Mucosa of descending colon (tissue), 3 donors: ENCODE measurements at regions not wholly inside any gene's neighbourhood (a gene's known extent, or its start where the extent isn't known, plus 50 kb on each side); places are given as distances from the start of the nearest gene placed in this dataset.
A peak's percentile ranks its signal among the peaks of the same experiment; 100 is the strongest.

ENCODE experiments used
- ATAC-seq: fragments of 200-7000 bp; cut with Tn5 transposase; one replicate; pipeline ENCODE4 v1.9.1; 2020; ENCODE audit warnings: mild to moderate bottlenecking, moderate library complexity
- DNase-seq, 3 donors: peaks; one replicate each; pipeline ENCODE4 v3.0.0-alpha.2; 2020
- H3K36me3 ChIP-seq: fragments of 200-600 bp; one replicate; pipeline ENCODE4 v1.8.0; 2021; ENCODE audit warnings: low read depth, mild to moderate bottlenecking
- H3K4me1 ChIP-seq: fragments of 200-600 bp; one replicate; pipeline ENCODE4 v1.8.0; 2021; ENCODE audit warnings: low read depth, mild to moderate bottlenecking
- H3K4me3 ChIP-seq: fragments of 200-600 bp; one replicate; pipeline ENCODE4 v1.8.0; 2021; ENCODE audit warnings: mild to moderate bottlenecking
- H3K9me3 ChIP-seq: fragments of 200-600 bp; one replicate; pipeline ENCODE4 v1.8.0; 2021; ENCODE audit warnings: mild to moderate bottlenecking
- intact Hi-C, 2 donors: fragments of 100-400 bp; cut with DNase I in 1 of 2; cut with micrococcal nuclease in 1 of 2; formaldehyde crosslinking; loops; one replicate each; pipeline versions ENCODE4 v1.11.0 to v1.11.1; 2022; cut with DNase I, micrococcal nuclease
- TF ChIP-seq, protein P1 (sequence below): fragments of 200-600 bp; IDR thresholded peaks from one replicate; pipeline ENCODE4 v1.8.0; 2022; ENCODE audit warnings: antibody characterized with exemption, mild to moderate bottlenecking
- donor health status: DM: no; HTN: no; CAD: no; lungs with moderate emphysema.
- donor health status: DM: no; HTN: no; CAD: no.
- donor health status: DM: no; HTN: yes; CAD: no.

DNA sequence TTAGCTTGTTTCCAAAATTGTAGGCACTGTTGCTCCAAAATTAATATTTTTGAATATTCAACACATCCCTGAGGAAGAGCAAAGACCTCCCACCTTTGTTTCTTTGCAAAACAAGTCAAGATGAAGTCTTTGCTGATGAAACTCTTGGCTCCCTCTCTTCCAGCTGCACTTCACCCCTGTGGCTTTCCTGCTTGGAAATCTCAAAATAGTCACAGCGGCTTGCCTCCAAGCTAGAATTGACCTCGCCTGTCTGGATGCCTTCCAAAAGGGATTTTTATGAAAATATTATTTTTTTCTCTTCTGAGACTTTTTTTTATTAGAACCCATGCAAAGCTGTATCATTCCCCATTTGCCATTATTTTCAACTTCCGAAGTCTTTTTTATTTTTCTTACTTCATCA, 71.1 kb upstream of the MROH9 start:
- Histone ChIP-seq H3K4me1 (no peaks in the 10 kb centered on the region), H3K4me3 (no peak overlapping the region), H3K36me3 (no peaks in the 10 kb centered on the region), H3K9me3 (no peaks in the 10 kb centered on the region)
- ATAC-seq (no peak), DNase-seq (no peak)
- TF ChIP-seq, protein P1, sequence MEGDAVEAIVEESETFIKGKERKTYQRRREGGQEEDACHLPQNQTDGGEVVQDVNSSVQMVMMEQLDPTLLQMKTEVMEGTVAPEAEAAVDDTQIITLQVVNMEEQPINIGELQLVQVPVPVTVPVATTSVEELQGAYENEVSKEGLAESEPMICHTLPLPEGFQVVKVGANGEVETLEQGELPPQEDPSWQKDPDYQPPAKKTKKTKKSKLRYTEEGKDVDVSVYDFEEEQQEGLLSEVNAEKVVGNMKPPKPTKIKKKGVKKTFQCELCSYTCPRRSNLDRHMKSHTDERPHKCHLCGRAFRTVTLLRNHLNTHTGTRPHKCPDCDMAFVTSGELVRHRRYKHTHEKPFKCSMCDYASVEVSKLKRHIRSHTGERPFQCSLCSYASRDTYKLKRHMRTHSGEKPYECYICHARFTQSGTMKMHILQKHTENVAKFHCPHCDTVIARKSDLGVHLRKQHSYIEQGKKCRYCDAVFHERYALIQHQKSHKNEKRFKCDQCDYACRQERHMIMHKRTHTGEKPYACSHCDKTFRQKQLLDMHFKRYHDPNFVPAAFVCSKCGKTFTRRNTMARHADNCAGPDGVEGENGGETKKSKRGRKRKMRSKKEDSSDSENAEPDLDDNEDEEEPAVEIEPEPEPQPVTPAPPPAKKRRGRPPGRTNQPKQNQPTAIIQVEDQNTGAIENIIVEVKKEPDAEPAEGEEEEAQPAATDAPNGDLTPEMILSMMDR, result no peak
- intact Hi-C loops, result no loop called here

DNA sequence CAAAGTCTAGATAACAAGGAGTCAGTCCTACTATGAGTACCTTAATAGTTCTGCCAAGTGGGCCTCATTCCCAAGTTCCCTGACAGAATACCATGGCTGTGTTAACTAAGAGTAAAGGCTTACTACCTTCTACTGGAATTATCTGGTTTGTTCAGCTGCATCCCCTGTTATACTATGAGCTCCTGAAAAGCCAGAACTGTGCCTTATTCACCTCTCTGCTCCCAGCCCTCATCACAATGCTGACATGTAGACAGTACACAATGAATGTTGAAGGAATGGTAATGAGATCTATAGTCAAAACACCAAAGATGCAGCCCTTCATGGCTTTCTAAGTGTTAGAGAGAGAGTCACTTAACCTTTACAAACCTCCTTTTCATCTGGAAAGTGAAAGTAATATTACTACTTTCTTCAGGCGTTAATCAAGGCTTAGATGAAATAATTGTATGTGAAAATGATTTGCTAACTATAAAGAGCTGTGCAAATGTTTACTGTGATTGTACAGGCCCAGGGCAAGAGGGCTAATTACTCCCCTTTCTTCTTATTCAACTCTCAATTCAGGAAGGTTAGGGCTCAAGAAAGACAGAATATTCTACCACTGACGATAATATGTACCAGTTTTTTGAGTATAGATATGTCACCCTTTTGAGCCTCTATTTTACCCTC, 70.3 kb upstream of the MROH9 start:
- H3K4me3 ChIP-seq, result no peak overlapping the region
- ATAC-seq (peak; percentile 18), DNase-seq (no peak)
- intact Hi-C loops, result no loop called here
- no peaks in the 10 kb centered on the region for H3K9me3 ChIP-seq
- TF ChIP-seq, protein P1, result no peak
- H3K36me3 ChIP-seq, result no peaks in the 10 kb centered on the region
- H3K4me1 ChIP-seq, result no peaks in the 10 kb centered on the region

DNA sequence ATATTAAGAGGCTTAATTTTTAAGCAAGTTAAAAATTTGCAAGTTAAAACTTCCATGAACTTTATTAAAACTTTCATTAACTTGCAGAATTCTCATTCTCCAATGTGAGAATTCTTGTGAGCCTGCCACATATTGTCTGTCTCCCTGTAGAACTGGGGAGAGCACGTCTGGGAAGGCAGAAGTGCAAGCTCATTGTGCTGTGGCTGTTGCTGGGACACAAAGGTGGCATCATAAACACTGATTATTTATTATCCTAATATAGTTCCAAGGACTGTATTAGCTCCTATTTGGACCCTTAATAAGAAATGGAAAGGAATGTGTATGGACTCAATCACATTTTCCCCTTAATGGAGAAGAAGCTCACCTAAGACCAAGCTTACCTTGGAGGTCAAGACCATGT, 68.7 kb upstream of the MROH9 start:
- no peaks in the 10 kb centered on the region for H3K4me1 ChIP-seq
- no peaks in the 10 kb centered on the region for H3K9me3 ChIP-seq
- no peak for DNase-seq
- no peak for ATAC-seq
- no peak overlapping the region for H3K4me3 ChIP-seq
- TF ChIP-seq, protein P1, result no peak
- H3K36me3 ChIP-seq, result no peaks in the 10 kb centered on the region
- intact Hi-C loops, result no loop called here

DNA sequence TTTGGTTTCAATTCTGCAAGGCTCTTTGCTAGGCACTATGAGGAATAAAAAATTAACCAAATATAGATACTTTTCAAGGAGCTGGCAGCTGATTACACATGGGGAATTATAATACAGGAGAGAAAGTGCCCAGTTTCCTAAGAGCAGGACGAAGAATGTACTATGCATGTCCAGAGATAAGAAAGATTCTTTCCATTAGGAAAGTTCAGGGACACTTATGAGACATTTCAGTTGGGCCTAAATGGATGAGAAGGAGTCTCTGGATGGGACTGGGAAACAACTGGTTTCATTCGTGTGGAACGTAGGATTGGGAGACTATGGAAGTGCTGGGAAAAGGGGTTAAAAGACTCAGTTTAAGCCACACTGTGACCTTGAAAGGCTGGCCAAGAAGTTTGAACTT, 63.5 kb upstream of the MROH9 start:
- TF ChIP-seq, protein P1, result no peak
- Histone ChIP-seq H3K4me1 (no peaks in the 10 kb centered on the region), H3K9me3 (no peaks in the 10 kb centered on the region), H3K4me3 (no peak overlapping the region), H3K36me3 (no peaks in the 10 kb centered on the region)
- ATAC-seq (no peak), DNase-seq (no peak)
- intact Hi-C loops, result no loop called here

DNA sequence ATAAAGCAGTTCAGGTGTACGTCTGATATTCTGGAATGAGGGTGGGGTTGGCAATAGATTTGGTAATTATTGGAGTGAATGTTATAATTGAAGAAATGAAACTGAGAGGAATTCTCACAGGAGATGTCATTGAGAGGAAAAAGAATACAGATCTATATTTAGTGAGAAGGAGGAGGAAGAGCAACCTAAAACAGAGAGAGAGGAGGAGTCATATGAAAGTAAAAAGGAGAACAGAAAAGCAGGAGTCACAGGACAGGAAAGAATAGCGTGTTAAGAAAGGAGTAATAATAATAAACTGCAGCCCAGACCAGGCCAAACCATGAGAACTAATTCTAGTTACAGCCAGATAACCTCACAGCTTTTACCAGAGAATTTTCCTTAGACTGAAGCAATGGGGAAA, 62.7 kb upstream of the MROH9 start:
- intact Hi-C loops, result no loop called here
- Histone ChIP-seq H3K4me1 (no peaks in the 10 kb centered on the region), H3K36me3 (no peaks in the 10 kb centered on the region), H3K9me3 (no peaks in the 10 kb centered on the region), H3K4me3 (no peak overlapping the region)
- ATAC-seq, result no peak
- TF ChIP-seq, protein P1, result no peak
- DNase-seq, result no peak

DNA sequence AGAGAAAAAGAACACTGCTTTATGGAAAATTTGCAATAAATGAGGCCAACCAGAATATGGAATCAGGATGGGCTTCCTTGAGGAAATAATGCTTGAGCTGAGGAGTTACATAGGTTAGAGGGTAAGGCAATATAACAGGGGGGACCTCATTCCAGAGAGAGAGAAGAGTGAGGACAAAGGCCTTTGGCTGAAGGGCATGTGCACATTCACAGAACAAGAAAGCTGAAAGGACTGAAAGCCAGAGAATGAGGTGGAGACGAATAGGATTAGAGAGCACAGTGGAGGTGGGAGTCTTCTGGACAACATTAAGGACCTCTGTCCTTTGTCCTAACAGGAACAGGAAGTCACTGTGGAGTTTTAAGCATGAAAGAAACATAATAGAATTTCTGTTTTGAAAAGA, 60.7 kb upstream of the MROH9 start:
- TF ChIP-seq, protein P1, result no peak
- DNase-seq (no peak), ATAC-seq (no peak)
- H3K9me3 ChIP-seq, result no peaks in the 10 kb centered on the region
- H3K4me3 ChIP-seq, result no peak overlapping the region
- H3K36me3 ChIP-seq, result no peaks in the 10 kb centered on the region
- intact Hi-C loops, result no loop called here
- H3K4me1 ChIP-seq, result no peaks in the 10 kb centered on the region
